Activated B cell treated with CpG ODN at 0.5 μM for 24 hours (primary cell): ENCODE measurements at regions not wholly inside any gene's neighbourhood (a gene's known extent, or its start where the extent isn't known, plus 50 kb on each side); places are given as distances from the start of the nearest gene placed in this dataset.

ENCODE experiments used
- ATAC-seq: fragments of 200-7000 bp; cut with Tn5 transposase; one replicate; pipeline ENCODE4 v1.10.0; 2021; ENCODE audit warnings: low read depth, mild to moderate bottlenecking, moderate library complexity
- CTCF ChIA-PET: fragments of 350-600 bp; sonication (Branson Sonifier 250); formaldehyde crosslinking; loops from one replicate; lab custom pipeline; 2021; ENCODE audit warnings: antibody characterized with exemption; lab: Charles Lee
- POLR2A ChIA-PET: fragments of 350-600 bp; sonication (Branson Sonifier 250); formaldehyde crosslinking; loops from one replicate; lab custom pipeline; 2021; ENCODE audit warnings: antibody characterized with exemption; lab: Charles Lee
- DNase-seq: peaks from one replicate; pipeline ENCODE4 v3.0.0; 2022
- H3K27ac Mint-ChIP-seq: one replicate; pipeline ENCODE4 v1.8.0; 2020; ENCODE audit warnings: mixed read lengths
- H3K27me3 Mint-ChIP-seq: one replicate; pipeline ENCODE4 v1.8.0; 2021; ENCODE audit warnings: mixed read lengths
- H3K36me3 Mint-ChIP-seq: one replicate; pipeline ENCODE4 v1.8.0; 2021; ENCODE audit warnings: low read depth, mixed read lengths
- H3K4me1 Mint-ChIP-seq: one replicate; pipeline ENCODE4 v1.8.0; 2021; ENCODE audit warnings: mixed read lengths
- H3K4me3 Mint-ChIP-seq: one replicate; pipeline ENCODE4 v1.8.0; 2020; ENCODE audit warnings: mild to moderate bottlenecking, mixed read lengths
- H3K9me3 Mint-ChIP-seq: one replicate; pipeline ENCODE4 v1.8.0; 2020; ENCODE audit warnings: mixed read lengths
- CTCF ChIP-seq: fragments of 200-600 bp; IDR thresholded peaks from one replicate; pipeline ENCODE4 v1.8.0; 2022; ENCODE audit warnings: antibody characterized with exemption, mild to moderate bottlenecking
- intact Hi-C: fragments of 100-400 bp; cut with micrococcal nuclease; formaldehyde crosslinking; loops from one replicate; pipeline ENCODE4 v1.15.1; 2024

DNA sequence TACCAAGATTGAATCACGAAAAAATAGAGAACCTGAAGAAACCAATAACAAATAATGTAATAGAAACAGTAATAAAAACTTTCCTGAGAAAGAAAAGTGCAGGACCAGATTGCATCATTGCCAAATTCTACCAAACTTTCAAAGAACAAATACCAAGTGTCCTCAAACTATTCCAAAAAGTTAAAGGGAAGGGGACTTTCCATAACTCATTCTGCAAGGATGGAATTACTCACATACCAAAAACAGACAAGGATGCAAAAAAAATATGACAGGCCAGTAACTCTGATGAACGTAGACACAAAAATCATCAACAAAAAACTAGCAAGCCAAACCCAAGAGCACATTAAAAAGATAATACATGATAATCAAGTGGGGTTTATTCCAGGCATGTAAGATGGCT is 172.3 kb upstream of the SLC35G4 start:
- intact Hi-C loops, result no loop called here
- no peak for ATAC-seq
- H3K36me3 Mint-ChIP-seq, result no peaks in the 10 kb centered on the region
- POLR2A ChIA-PET, result no interaction called here
- CTCF ChIA-PET, result no interaction called here
- H3K4me3 Mint-ChIP-seq, result no peak overlapping the region
- peaks cover 5% of the 10 kb centered on the region for H3K9me3 Mint-ChIP-seq
- H3K4me1 Mint-ChIP-seq, result no peaks in the 10 kb centered on the region
- no peak overlapping the region for H3K27ac Mint-ChIP-seq
- no peak for DNase-seq
- H3K27me3 Mint-ChIP-seq, result no peaks in the 10 kb centered on the region
- no peak for TF ChIP-seq CTCF

GRCh38 chr18:11432360-11432811 is 177.0 kb upstream of the SLC35G4 start:
- ATAC-seq (no peak), DNase-seq (no peak)
- no peak overlapping the region for H3K27ac Mint-ChIP-seq
- H3K9me3 Mint-ChIP-seq, result peaks cover 2% of the 10 kb centered on the region
- CTCF ChIA-PET, result no interaction called here
- intact Hi-C loops, result no loop called here
- peaks cover 2% of the 10 kb centered on the region for H3K27me3 Mint-ChIP-seq
- TF ChIP-seq CTCF, result no peak
- no peaks in the 10 kb centered on the region for H3K4me1 Mint-ChIP-seq
- POLR2A ChIA-PET, result no interaction called here
- H3K36me3 Mint-ChIP-seq, result no peaks in the 10 kb centered on the region
- H3K4me3 Mint-ChIP-seq, result no peak overlapping the region

- POLR2A ChIA-PET, result no interaction called here
- no peaks in the 10 kb centered on the region for H3K4me1 Mint-ChIP-seq
- intact Hi-C loops, result no loop called here
- CTCF ChIA-PET, result no interaction called here
- no peak for ATAC-seq
- DNase-seq, result no peak
- H3K27ac Mint-ChIP-seq, result no peak overlapping the region
- H3K36me3 Mint-ChIP-seq, result no peaks in the 10 kb centered on the region
- H3K9me3 Mint-ChIP-seq, result no peaks in the 10 kb centered on the region
- TF ChIP-seq CTCF, result no peak
- H3K27me3 Mint-ChIP-seq, result peaks cover 2% of the 10 kb centered on the region
- no peak overlapping the region for H3K4me3 Mint-ChIP-seq
Observed at GRCh38 chr18:11429876-11430275, 179.5 kb upstream of the SLC35G4 start.

DNA sequence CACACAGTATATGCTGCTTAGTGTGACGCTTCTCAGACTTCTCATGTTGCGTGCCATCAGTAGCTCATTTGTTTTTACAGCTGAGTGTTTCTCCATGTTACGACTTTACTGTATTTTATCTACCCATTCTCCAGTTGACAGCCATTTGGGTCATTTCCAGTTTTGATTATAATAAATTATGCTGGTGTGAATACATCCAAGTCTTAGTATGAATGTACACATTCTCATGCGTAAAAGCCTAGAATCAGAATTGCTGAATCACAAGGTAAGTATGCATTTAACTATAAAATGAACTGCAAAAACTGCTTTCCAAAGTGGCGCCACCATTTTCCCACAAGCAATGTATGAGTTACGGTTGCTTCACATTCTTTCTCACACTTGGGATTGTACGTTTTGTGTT is 184.2 kb upstream of the SLC35G4 start:
- H3K9me3 Mint-ChIP-seq, result no peaks in the 10 kb centered on the region
- no peak overlapping the region for H3K27ac Mint-ChIP-seq
- H3K36me3 Mint-ChIP-seq, result no peaks in the 10 kb centered on the region
- intact Hi-C loops, result no loop called here
- DNase-seq (no peak), ATAC-seq (no peak)
- peaks cover 2% of the 10 kb centered on the region for H3K27me3 Mint-ChIP-seq
- no peak overlapping the region for H3K4me3 Mint-ChIP-seq
- no peaks in the 10 kb centered on the region for H3K4me1 Mint-ChIP-seq
- TF ChIP-seq CTCF, result no peak
- CTCF ChIA-PET, result no interaction called here
- POLR2A ChIA-PET, result no interaction called here

DNA sequence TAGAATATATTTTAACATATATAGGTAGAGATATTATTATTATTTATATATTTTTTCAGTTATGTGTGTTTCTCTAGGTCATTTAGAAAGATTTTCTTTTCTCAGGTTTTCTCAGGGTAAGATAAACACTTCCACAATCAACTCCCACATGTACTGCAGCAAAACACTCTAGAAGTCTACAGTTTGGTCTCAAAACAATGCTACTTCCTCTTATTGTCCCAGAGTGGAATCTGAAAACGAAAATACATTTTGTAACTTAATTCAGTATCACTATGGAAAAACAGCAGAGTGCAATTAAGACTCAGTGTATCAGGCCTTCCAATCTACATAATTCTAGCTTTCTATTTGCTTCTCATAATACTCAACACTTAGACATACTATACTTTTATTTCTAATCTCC is 190.1 kb upstream of the SLC35G4 start:
- no peak for ATAC-seq
- Mint-ChIP-seq H3K4me3 (no peak overlapping the region), H3K4me1 (no peaks in the 10 kb centered on the region), H3K9me3 (no peaks in the 10 kb centered on the region), H3K27me3 (no peaks in the 10 kb centered on the region), H3K36me3 (no peaks in the 10 kb centered on the region), H3K27ac (no peak overlapping the region)
- intact Hi-C loops, result no loop called here
- ChIA-PET CTCF (no interaction called here), POLR2A (no interaction called here)
- TF ChIP-seq CTCF, result no peak
- DNase-seq, result no peak
